Stimulated activated CD8-positive, alpha-beta memory T cell treated with anti-CD3 and anti-CD28 coated beads, Interleukin-2, amount 100 ng/mL, for 48 hours (primary cell): ENCODE measurements at regions not wholly inside any gene's neighbourhood (a gene's known extent, or its start where the extent isn't known, plus 50 kb on each side); places are given as distances from the start of the nearest gene placed in this dataset.
A peak's percentile ranks its signal among the peaks of the same experiment; 100 is the strongest.
"Not testable (repeated sequence)": the region's sequence is repeated elsewhere in the genome, so short reads cannot be mapped to it uniquely, and the experiment has no call there.

Source experiments
- DNase-seq, 2 donors: peaks; one replicate each; pipeline ENCODE4 v3.0.0-alpha.2; 2020; ENCODE audit warnings: low read depth in 2 of 2

DNA sequence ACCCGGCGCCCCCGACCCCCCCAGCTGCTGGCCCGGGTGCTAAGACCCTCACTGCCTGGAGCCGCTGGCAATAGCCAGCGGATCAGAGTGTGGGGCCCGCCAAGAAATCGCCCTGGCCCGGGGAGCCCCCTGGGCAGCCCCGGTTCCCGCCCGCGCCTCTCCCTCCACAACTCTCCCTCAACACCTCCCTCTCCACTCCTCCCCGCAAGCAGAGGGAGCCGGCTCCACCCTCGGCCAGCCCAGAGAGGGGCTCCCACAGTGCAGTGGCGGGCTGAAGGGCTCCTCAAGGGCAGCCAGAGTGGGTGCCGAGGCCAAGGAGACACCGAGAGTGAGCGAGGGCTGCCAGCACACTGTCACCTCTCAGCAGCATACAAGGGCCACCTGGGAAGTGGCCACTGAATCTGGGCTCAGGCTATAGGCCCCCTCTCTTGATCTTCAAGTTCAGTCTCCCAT is 385.5 kb downstream of the SEC14L1 start:
- DNase-seq: no peak

DNA sequence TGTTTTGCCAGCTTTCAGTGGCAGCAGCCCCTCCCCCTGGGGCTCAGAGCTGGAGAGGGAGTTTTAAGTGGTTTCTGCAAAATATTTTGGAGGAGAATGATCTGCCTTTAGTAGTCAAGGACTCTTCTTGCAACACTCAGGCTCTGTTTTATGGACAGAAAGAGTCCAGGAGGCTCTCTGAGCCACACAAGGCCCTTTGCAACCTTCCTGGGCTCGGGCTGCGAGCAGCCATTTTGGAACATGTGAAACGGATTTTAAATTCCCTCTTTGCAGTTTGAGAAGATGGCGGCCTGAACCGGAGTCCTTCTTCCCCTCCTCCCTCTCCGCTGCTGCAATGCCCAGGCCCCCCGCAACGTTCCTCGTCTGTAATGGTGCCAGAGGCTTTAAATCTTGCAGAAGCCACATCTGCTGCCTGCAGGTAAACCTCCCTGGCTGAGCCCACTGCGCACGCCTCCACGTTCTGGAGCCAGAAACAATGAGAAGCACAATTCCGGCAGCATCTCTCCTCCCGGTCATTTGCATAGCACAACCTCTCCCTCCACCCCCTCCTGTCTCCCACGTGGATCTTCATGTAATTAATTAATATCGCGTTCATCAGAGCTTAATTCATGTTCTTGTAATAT is 386.1 kb downstream of the SEC14L1 start:
- no peak for DNase-seq

- no peak for DNase-seq
Measured at GRCh38 chr17:77527409-77527808, 386.6 kb downstream of the SEC14L1 start.

- no peak for DNase-seq
Measured at GRCh38 chr17:77527836-77528505, 387.2 kb downstream of the SEC14L1 start.

DNA sequence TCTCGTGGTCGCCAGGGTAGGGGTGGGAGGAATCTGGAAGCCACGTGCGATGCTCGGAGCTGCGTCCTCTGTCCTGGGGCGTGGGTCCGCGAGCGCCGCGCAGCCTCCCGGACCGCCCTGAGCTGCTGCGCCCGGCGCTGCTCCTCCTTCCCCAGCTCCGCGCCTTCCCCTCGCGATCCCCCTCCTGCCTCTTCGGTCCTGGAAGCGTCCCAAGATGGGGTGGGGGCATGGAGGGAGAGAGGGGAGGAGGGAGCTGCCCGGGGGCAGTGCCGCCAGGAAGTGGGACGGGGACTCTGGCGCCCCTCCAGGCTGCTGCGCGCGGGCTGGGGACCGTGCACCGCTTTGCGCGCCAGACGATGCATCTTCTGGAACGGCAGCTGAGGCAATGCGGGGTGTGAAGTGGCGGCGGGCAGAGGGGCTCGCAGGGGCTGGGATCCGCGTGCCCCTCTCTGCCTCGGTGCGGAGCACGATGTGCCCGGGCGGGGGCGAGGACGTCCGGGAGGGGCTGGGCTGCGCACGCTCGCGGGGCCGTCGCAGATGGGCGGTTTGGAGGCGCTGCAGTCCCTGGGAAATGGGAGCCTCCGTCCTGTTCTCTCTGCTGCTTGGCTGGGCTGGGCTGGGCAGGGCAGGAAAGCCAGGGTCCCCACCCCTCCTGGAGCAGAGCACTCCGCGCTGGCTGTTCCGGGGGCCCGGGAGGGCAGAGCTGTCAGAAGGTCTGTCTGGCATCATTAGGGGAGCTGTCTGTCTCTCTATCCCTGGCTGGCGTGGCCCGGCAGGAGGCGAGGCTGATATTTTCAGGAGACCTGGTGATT is 388.0 kb downstream of the SEC14L1 start:
- DNase-seq: peak; percentile 15 to 39

DNA sequence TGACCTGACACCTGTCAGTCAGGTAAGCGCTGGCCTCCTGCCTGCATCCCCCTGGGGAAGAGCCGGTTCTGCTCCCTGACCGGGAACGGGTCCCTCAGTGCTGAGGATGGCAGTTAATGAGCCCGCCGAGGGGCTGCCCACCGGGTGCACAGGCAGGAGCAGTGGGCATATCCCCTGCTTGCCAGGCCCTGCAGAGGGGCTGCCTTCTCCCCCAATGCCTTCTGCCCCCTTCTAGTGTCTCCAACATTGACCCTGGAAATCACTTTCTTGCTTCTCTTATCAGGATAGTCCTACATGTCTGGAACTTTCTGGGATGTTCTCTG is 388.5 kb downstream of the SEC14L1 start:
- DNase-seq: no peak

DNA sequence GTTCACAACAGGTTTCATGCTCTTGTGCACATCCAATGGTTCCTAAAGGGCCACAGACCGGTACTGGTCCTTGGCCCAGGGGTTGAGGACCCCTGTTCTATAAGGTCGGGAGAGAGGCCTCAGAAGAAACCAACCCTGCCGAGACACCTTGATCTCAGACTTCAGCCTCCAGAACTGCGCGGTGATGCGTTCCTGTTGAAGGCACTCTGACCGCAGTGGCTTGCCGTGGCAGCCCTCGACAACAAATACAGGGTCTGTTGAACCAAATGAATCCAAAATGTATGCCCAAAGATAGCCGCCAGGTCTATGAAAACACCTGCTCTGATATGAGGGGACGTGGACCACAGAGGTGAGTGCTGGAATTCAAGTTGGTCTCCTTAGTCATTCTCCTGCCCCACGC is 389.8 kb downstream of the SEC14L1 start:
- DNase-seq: no peak

- DNase-seq: no peak
Measured at GRCh38 chr17:77531002-77531401, 390.2 kb downstream of the SEC14L1 start.

DNA sequence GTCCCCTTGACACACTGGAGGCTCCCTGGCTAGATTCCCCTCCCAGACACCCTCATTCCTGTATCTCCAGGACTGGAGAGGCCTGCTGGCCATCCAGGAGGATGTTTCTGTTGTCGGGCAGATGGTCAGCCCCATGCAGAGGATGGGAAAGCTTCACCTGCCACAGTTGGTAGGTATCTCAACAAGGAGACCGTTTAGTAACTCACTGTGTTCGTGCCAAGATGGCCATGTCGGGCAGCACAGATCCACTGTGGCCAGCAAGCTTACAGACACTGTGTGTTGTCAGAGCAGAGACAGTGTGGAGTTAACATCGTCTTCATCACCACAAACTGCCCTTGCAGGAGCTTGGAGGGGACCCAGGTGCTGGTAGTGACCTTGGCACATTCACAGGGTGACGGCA is 390.9 kb downstream of the SEC14L1 start:
- DNase-seq: no peak

- DNase-seq: not testable (repeated sequence)
Measured at GRCh38 chr17:77533697-77534096, 392.9 kb downstream of the SEC14L1 start.

DNA sequence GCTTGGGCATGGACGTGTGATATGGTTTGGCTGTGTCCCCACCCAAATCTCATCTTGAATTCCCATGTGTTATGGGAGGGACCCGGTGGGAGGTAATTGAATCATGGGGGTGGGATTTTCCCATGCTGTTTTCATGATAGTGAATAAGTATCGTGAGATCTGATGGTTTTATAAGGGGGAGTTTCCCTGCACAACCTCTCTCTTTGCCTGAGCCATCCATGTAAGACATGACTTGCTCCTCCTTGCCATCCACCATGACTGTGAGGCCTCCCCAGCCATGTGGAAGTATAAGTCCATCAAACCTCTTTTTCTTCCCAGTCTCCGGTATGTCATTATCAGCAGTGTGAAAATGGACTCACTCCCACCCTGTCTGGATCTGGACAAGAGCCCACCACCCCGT is 393.4 kb downstream of the SEC14L1 start:
- DNase-seq: no peak

DNA sequence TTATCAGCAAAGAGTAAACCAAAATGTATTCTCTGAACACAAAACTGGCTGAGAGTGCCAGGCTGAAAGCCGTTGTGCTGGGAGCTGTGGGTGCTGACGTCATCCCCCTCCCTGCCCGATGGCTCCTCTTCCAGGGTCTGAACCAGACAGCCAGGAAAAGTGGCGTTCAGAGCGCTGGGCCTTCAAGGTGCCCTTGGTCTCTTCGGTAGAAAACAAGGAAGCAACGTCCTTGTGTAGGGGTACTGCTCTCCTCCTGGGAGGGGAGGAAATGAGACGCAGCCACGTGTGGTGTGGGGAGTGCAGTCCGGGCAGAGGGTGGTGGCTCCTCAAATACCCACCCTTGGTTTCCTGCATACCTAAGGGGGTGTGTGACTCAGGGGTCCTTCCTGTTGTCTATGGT is 394.7 kb downstream of the SEC14L1 start:
- no peak for DNase-seq

GRCh38 chr17:77535892-77536291 is 395.1 kb downstream of the SEC14L1 start:
- no peak for DNase-seq

DNA sequence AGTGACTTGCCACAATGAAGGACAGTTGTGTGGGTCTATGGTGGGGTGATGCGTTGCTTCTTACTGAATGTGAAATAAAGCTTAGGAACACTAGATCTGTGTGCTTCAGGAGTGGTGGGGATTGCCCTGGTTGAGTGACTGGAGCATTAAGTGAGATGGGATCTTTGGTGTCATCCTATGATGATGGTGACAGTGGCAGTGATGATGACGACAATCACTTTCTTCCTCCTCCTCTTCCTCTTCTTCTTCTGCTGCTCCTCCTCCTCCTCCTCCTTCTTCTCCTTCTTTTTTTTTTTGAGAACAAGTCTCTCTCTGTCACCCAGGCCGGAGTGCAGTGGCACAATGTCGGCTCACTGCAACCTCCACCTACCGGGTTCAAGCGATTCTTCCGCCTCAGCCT is 396.8 kb downstream of the SEC14L1 start:
- DNase-seq: no peak

DNA sequence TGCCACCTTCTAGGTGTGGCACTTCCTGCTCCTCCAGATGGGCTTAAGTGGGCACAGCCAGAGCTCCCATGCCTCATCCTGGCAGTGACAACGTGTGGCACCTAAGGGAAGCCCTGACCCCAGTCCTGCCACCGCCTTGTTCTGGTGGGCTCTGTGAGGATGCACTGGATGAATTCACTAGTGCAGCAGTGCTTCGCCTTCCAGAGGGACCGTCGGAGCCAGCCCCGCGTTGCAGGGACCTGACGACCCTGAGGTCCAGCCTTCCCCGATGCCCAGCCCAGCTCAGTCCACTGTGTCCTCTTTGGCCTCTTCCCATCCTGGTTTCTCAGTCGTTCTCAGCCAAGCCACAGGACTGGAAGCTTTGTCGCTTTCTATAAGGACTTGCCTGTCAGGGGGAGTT is 399.8 kb downstream of the SEC14L1 start:
- no peak for DNase-seq

DNA sequence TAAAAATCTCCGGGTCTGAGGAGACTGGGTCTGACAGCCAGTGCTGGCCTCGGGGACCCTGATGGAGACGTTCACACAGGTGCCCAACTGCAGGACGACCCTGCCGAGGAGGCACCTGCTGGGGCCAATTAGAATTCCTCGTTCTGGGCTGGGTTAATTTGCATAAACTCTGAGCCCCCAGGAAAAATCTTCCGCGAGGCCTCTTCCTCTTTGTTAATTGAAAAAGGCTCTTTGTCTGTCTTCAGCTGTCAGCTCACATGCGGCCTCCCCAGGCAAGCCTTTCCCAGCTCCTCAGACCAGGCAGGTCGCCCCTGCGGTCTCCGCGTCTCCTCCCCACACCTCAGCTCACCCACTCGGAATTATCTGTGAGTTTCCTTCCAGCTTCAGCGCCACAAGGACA is 400.2 kb downstream of the SEC14L1 start:
- no peak for DNase-seq

- DNase-seq: no peak
Measured at GRCh38 chr17:77542011-77542410, 401.2 kb downstream of the SEC14L1 start.

DNA sequence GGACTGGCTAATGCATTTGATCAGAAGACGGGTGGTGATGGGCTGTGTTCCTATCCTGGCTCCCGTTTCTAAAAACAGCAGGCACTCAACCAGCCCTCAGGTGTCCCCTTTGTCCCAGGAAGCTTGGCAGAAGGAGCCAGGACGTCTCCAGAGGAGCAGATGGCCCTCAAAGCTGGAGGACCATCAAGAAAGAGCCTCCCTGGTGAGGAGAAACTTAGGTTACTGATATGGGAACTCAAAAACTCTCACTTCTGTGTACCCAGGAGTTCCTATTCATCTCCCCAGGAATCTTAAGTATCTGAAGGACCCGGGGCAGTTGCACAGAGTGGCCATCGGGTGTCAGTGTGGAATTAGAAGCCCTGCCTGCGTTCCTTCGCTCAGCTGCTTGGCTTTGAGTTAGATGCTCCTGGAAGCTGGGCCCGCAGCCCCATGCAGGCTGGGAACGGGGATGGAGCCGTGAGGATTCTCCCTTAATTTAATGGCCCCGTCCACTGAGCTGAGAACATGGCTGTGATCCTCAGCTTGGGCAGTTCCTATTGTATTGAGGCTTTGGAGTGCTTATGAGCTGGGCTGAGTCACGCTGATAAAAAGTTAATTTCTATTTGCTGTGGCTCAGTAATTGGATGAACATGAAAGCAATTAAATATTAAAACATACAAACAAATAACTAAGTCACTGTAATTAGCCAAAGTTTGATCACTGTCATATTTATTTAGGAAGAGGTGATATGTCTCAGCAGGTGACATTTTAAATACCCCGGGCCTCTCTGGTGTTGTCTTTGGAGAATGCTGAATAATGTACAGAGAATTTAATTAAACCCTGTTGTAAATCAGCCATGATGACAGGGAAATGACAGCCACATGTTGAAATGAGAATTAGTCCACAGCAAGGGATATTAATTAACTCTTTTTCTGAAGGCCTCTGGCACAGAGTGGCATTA is 402.1 kb downstream of the SEC14L1 start:
- DNase-seq: peak; percentile 19 to 34

- DNase-seq: no peak
Measured at GRCh38 chr17:77543801-77544200, 403.0 kb downstream of the SEC14L1 start.

GRCh38 chr17:77544347-77545110 is 403.8 kb downstream of the SEC14L1 start:
- DNase-seq: no peak

DNA sequence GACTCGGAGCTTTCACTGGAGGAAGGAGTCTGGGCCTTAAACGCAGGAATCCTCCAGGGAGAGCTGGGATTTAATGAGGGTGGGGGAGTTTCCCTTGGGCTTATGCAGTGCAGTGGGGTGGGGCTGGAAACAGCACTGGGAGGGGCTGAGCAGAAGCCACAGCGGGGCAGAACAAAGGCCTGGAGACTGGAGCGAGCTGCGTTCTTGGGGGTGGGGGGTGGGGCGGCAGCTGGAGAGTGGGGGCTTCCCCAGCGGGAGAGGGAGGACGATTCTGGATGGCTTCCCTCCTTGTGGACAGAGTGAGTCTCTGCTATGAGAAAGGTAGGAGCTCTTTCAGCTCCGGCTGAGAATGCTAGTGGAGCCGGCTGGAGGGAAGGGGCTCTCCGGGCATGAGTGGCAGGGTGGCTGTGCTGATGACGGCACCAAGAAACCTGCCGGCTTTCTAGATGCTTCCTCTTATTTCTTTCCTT is 406.0 kb downstream of the SEC14L1 start:
- no peak for DNase-seq
